HL-60 (cell line): ENCODE measurements at regions not wholly inside any gene's neighbourhood (a gene's known extent, or its start where the extent isn't known, plus 50 kb on each side); places are given as distances from the start of the nearest gene placed in this dataset.

ENCODE experiments used
- DNase-seq, 2 experiments: peaks; one replicate each; pipeline ENCODE4 v3.0.0-alpha.2; 2010 to 2020; ENCODE audit warnings: low read depth in 1 of 2, low spot score in 1 of 2
- H3K27ac ChIP-seq: fragments of 250-450 bp; sonication (Bioruptor Pico); replicated peaks from 2 replicates; pipeline ENCODE4 v1.5.1; 2020; ENCODE audit warnings: mild to moderate bottlenecking, moderate library complexity
- H3K27me3 ChIP-seq: fragments of 250-450 bp; sonication (Bioruptor Pico); 2 replicates; pipeline ENCODE4 v1.5.1; 2021; ENCODE audit warnings: mild to moderate bottlenecking, moderate library complexity; ENCODE audit not compliant: insufficient read depth, poor library complexity, severe bottlenecking
- H3K4me3 ChIP-seq: replicated peaks from 2 replicates; pipeline ENCODE4 v1.5.1; 2011; ENCODE audit warnings: mild to moderate bottlenecking, control low read depth, low read length; ENCODE audit not compliant: insufficient read depth
- GABPA ChIP-seq: IDR thresholded peaks from 2 replicates; pipeline ENCODE4 v1.6.1; 2012; ENCODE audit warnings: low read depth
- POLR2AphosphoS5 ChIP-seq: IDR thresholded peaks from 2 replicates; pipeline ENCODE4 v1.6.1; 2012; ENCODE audit warnings: low read depth
- REST ChIP-seq: IDR thresholded peaks from 2 replicates; pipeline ENCODE4 v1.6.1; 2012; ENCODE audit warnings: low read depth; ENCODE audit not compliant: insufficient replicate concordance
- SPI1 ChIP-seq: IDR thresholded peaks from 2 replicates; pipeline ENCODE4 v1.6.1; 2012; ENCODE audit warnings: low read depth, mild to moderate bottlenecking, borderline replicate concordance
- TF ChIP-seq, protein P1 (sequence below): IDR thresholded peaks from one replicate; pipeline ENCODE4 v1.5.1; 2011; ENCODE audit warnings: low read length, control low read depth, inconsistent platforms; ENCODE audit not compliant: insufficient read depth

- TF ChIP-seq GABPA (no peak), REST (no peak), SPI1 (no peak)
- TF ChIP-seq, protein P1, sequence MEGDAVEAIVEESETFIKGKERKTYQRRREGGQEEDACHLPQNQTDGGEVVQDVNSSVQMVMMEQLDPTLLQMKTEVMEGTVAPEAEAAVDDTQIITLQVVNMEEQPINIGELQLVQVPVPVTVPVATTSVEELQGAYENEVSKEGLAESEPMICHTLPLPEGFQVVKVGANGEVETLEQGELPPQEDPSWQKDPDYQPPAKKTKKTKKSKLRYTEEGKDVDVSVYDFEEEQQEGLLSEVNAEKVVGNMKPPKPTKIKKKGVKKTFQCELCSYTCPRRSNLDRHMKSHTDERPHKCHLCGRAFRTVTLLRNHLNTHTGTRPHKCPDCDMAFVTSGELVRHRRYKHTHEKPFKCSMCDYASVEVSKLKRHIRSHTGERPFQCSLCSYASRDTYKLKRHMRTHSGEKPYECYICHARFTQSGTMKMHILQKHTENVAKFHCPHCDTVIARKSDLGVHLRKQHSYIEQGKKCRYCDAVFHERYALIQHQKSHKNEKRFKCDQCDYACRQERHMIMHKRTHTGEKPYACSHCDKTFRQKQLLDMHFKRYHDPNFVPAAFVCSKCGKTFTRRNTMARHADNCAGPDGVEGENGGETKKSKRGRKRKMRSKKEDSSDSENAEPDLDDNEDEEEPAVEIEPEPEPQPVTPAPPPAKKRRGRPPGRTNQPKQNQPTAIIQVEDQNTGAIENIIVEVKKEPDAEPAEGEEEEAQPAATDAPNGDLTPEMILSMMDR = no peak
- DNase-seq = no peak
- no peak overlapping the region for H3K27ac ChIP-seq
Measured at GRCh38 chr1:219342836-219343235, 169.2 kb downstream of the LYPLAL1 start.

GRCh38 chr1:219340796-219341195 lies 167.1 kb downstream of the LYPLAL1 start:
- Histone ChIP-seq H3K27me3 (no peaks in the 10 kb centered on the region), H3K4me3 (no peak overlapping the region)

More at GRCh38 chr1:219342836-219343235, 169.2 kb downstream of the LYPLAL1 start:
- H3K27me3 ChIP-seq = no peaks in the 10 kb centered on the region
- H3K4me3 ChIP-seq = no peak overlapping the region

DNA sequence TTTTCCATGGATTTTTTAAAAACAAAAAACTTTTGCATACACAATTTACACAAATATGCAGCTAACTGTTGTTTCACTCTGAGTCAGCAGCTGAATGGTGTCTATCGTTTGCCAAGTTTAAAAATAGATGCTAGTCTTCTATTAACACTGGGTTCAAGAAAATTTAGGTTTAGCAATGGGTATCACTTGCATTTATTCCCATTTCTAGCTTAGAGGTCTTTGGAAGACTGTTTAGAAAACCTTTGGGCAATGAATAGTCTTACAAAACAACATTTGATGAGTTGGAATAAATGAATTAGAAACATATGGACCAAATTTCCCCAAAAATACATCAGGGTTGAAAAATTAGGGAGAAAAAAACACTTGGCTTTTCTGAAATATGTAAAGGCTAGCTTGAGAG lies 165.8 kb downstream of the LYPLAL1 start:
- Histone ChIP-seq H3K27ac (no peak overlapping the region), H3K27me3 (no peaks in the 10 kb centered on the region), H3K4me3 (no peak overlapping the region)
- no peak for DNase-seq
- TF ChIP-seq GABPA = no peak
- TF ChIP-seq, protein P1 = no peak

More at GRCh38 chr1:219340796-219341195, 167.1 kb downstream of the LYPLAL1 start:
- no peak for TF ChIP-seq GABPA
- TF ChIP-seq POLR2AphosphoS5 = no peak
- no peak for TF ChIP-seq SPI1
- TF ChIP-seq REST = no peak
- TF ChIP-seq, protein P1 = no peak
- DNase-seq = no peak
- no peak overlapping the region for H3K27ac ChIP-seq

GRCh38 chr1:219337588-219337987 lies 163.9 kb downstream of the LYPLAL1 start:
- no peaks in the 10 kb centered on the region for H3K27me3 ChIP-seq
- no peak overlapping the region for H3K27ac ChIP-seq
- DNase-seq = no peak
- no peak overlapping the region for H3K4me3 ChIP-seq
- TF ChIP-seq REST = no peak
- TF ChIP-seq, protein P1 = no peak
- TF ChIP-seq GABPA = no peak
- no peak for TF ChIP-seq POLR2AphosphoS5
- TF ChIP-seq SPI1 = no peak
